A549 (cell line): ENCODE measurements at regions not wholly inside any gene's neighbourhood (a gene's known extent, or its start where the extent isn't known, plus 50 kb on each side); places are given as distances from the start of the nearest gene placed in this dataset.

Source experiments
- ATAC-seq, 2 experiments: fragments of 200-7000 bp in 1 of 2; fragments of >200 bp in 1 of 2; cut with Nextera tagmentation in 1 of 2; cut with Tn5 transposase in 1 of 2; 3 replicates each; pipeline versions ENCODE4 v1.8.0 to v1.9.1; 2018 to 2020; ENCODE audit warnings: mild to moderate bottlenecking in 1 of 2, moderate library complexity in 1 of 2
- CTCF ChIA-PET: fragments of 300-600 bp; sonication (Branson Sonifier 250); formaldehyde crosslinking; extraction: SDS; loops from one replicate; lab custom pipeline; 2021; ENCODE audit warnings: antibody characterized with exemption, inconsistent platforms; lab: Yijun Ruan, JAX
- POLR2A ChIA-PET: fragments of 350-600 bp; formaldehyde crosslinking; extraction: SDS; loops from one replicate; lab custom pipeline; 2021; ENCODE audit warnings: antibody characterized with exemption, inconsistent platforms; lab: Yijun Ruan, JAX
- DNase-seq, 2 experiments: peaks; one replicate each; pipeline versions ENCODE4 v3.0.0 to v3.0.0-alpha.2; 2011 to 2016; ENCODE audit warnings: low read depth in 1 of 2, low spot score in 1 of 2
- FAIRE-seq: peaks from 2 replicates; lab custom pipeline; 2011; peaks lifted over from hg19 to GRCh38; lab: Jason Lieb, UNC
- H3K27ac ChIP-seq, 2 experiments: fragments of >200 bp; sonication (Bioruptor Twin); formaldehyde crosslinking; 3 replicates each; pipeline ENCODE4 v1.5.1; 2016 to 2017
- H3K4me1 ChIP-seq: fragments of >200 bp; sonication (Bioruptor Twin); formaldehyde crosslinking; 3 replicates; pipeline ENCODE4 v1.6.1; 2016
- H3K4me2 ChIP-seq: fragments of >200 bp; sonication (Bioruptor Twin); formaldehyde crosslinking; 3 replicates; pipeline ENCODE4 v1.6.1; 2016
- H3K4me3 ChIP-seq: fragments of >200 bp; sonication (Bioruptor Twin); formaldehyde crosslinking; 3 replicates; pipeline ENCODE4 v1.5.1; 2016
- H3K9me3 ChIP-seq: fragments of >200 bp; sonication (Bioruptor Twin); formaldehyde crosslinking; 3 replicates; pipeline ENCODE4 v1.6.1; 2016
- BHLHE40 ChIP-seq: IDR thresholded peaks from 2 replicates; pipeline ENCODE4 v1.6.1; 2012; ENCODE audit warnings: low read depth, low read length, inconsistent platforms
- CEBPB ChIP-seq, 2 experiments: fragments of >200 bp in 1 of 2; sonication (Bioruptor Twin) in 1 of 2; formaldehyde crosslinking in 1 of 2; IDR thresholded peaks; 2 replicates each; pipeline ENCODE4 v1.6.1; 2012 to 2016
- EHF ChIP-seq: fragments of 250-450 bp; sonication (Bioruptor Pico); IDR thresholded peaks from 2 replicates; pipeline ENCODE4 v1.5.0; 2020; ENCODE audit warnings: mild to moderate bottlenecking
- HEYL ChIP-seq: fragments of 250-450 bp; sonication (Bioruptor Pico); IDR thresholded peaks from 2 replicates; pipeline ENCODE4 v1.8.0; 2021; ENCODE audit warnings: mild to moderate bottlenecking, moderate library complexity
- JUN ChIP-seq, 2 experiments: fragments of >200 bp; sonication (Bioruptor Twin); formaldehyde crosslinking; IDR thresholded peaks; 2 replicates in 1 of 2; 3 replicates in 1 of 2; pipeline ENCODE4 v1.6.1; 2016 to 2017
- JUNB ChIP-seq: fragments of >200 bp; sonication (Bioruptor Twin); formaldehyde crosslinking; IDR thresholded peaks from 2 replicates; pipeline ENCODE4 v1.6.1; 2016
- KDM1A ChIP-seq: fragments of 200-600 bp; sonication (generic); IDR thresholded peaks from 2 replicates; pipeline ENCODE4 v1.6.1; 2016; ENCODE audit warnings: low read depth, mild to moderate bottlenecking
- MAFK ChIP-seq: fragments of 450-650 bp; IDR thresholded peaks from 2 replicates; pipeline ENCODE4 v1.6.1; 2014; ENCODE audit not compliant: partially characterized antibody
- NFE2L2 ChIP-seq: fragments of 150-350 bp; conservative IDR thresholded peaks from 2 replicates; pipeline ENCODE4 v1.6.1; 2014; ENCODE audit warnings: low read length
- PHF8 ChIP-seq: fragments of 200-600 bp; sonication (generic); IDR thresholded peaks from 2 replicates; pipeline ENCODE4 v1.6.1; 2016; ENCODE audit warnings: low read depth, mild to moderate bottlenecking, antibody characterized with exemption, moderate library complexity, borderline replicate concordance
- POLR2AphosphoS2 ChIP-seq: conservative IDR thresholded peaks from 2 replicates; pipeline ENCODE4 v1.6.1; 2012; ENCODE audit warnings: low read length, improper control_type of control experiment, inconsistent platforms
- SREBF2 ChIP-seq: fragments of 450-650 bp; IDR thresholded peaks from 2 replicates; pipeline ENCODE4 v1.6.1; 2014; ENCODE audit warnings: mild to moderate bottlenecking, moderate library complexity
- ZSCAN20 ChIP-seq: fragments of 250-450 bp; sonication (Bioruptor Pico); IDR thresholded peaks from 2 replicates; pipeline ENCODE4 v1.8.0; 2022; ENCODE audit warnings: mild to moderate bottlenecking, moderate library complexity
- WGBS: methylation state at CpG from one replicate; pipeline ENCODE4 v1.1.6; 2017; ENCODE audit errors: missing lambda C conversion rate; 5-methylcytosine and 5-hydroxymethylcytosine counted together
- TF ChIP-seq, protein P1 (sequence below): fragments of 450-650 bp; IDR thresholded peaks from 2 replicates; pipeline ENCODE4 v1.6.1; 2014; ENCODE audit warnings: antibody characterized with exemption
- TF ChIP-seq, protein P2 (sequence below): IDR thresholded peaks from 2 replicates; pipeline ENCODE4 v1.6.1; 2012; ENCODE audit warnings: low read depth, borderline replicate concordance
- TF ChIP-seq, protein P3 (sequence below): fragments of 200-600 bp; sonication (generic); IDR thresholded peaks from 2 replicates; pipeline ENCODE4 v1.6.1; 2016; ENCODE audit warnings: antibody characterized with exemption, mild to moderate bottlenecking, moderate library complexity
- TF ChIP-seq, protein P4 (sequence below): IDR thresholded peaks from 2 replicates; pipeline ENCODE4 v1.6.1; 2012

DNA sequence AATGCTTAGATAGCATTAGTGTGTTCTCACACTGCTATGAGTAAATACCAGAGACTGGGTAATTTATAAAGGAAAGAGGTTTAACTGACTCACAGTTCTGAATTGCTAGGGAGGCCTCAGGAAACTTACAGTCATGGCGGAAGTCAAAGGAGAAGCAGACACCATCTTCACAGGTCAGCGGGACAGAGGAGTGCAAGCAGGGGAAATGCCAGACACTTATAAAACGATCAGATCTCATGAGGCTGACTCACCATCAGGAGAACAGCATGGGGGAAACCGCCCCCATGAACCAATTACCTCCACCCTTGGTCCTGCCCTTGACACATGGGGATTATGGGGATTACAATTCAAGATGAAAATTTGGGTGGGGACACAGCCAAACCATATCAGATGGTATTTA is 381.5 kb upstream of the DPPA4 start:
- TF ChIP-seq, protein P1, sequence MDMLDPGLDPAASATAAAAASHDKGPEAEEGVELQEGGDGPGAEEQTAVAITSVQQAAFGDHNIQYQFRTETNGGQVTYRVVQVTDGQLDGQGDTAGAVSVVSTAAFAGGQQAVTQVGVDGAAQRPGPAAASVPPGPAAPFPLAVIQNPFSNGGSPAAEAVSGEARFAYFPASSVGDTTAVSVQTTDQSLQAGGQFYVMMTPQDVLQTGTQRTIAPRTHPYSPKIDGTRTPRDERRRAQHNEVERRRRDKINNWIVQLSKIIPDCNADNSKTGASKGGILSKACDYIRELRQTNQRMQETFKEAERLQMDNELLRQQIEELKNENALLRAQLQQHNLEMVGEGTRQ: no peak
- no peak for TF ChIP-seq POLR2AphosphoS2
- TF ChIP-seq NFE2L2: no peak
- TF ChIP-seq, protein P2, sequence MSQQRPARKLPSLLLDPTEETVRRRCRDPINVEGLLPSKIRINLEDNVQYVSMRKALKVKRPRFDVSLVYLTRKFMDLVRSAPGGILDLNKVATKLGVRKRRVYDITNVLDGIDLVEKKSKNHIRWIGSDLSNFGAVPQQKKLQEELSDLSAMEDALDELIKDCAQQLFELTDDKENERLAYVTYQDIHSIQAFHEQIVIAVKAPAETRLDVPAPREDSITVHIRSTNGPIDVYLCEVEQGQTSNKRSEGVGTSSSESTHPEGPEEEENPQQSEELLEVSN: no peak
- TF ChIP-seq KDM1A: no peak
- no peak for TF ChIP-seq EHF
- TF ChIP-seq, protein P3, sequence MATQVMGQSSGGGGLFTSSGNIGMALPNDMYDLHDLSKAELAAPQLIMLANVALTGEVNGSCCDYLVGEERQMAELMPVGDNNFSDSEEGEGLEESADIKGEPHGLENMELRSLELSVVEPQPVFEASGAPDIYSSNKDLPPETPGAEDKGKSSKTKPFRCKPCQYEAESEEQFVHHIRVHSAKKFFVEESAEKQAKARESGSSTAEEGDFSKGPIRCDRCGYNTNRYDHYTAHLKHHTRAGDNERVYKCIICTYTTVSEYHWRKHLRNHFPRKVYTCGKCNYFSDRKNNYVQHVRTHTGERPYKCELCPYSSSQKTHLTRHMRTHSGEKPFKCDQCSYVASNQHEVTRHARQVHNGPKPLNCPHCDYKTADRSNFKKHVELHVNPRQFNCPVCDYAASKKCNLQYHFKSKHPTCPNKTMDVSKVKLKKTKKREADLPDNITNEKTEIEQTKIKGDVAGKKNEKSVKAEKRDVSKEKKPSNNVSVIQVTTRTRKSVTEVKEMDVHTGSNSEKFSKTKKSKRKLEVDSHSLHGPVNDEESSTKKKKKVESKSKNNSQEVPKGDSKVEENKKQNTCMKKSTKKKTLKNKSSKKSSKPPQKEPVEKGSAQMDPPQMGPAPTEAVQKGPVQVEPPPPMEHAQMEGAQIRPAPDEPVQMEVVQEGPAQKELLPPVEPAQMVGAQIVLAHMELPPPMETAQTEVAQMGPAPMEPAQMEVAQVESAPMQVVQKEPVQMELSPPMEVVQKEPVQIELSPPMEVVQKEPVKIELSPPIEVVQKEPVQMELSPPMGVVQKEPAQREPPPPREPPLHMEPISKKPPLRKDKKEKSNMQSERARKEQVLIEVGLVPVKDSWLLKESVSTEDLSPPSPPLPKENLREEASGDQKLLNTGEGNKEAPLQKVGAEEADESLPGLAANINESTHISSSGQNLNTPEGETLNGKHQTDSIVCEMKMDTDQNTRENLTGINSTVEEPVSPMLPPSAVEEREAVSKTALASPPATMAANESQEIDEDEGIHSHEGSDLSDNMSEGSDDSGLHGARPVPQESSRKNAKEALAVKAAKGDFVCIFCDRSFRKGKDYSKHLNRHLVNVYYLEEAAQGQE: no peak
- no peak for TF ChIP-seq ZSCAN20 (CRISPR knock-in tag)
- TF ChIP-seq, all 56 proteins: peak for 0
- CTCF ChIA-PET: no interaction called here
- Histone ChIP-seq H3K9me3 (no peaks in the 10 kb centered on the region), H3K27ac (no peak overlapping the region), H3K4me1 (no peaks in the 10 kb centered on the region), H3K4me3 (no peak overlapping the region), H3K4me2 (no peak overlapping the region)
- POLR2A ChIA-PET: no interaction called here
- DNase-seq: no peak
- ATAC-seq: no peak
- no peak for FAIRE-seq
- WGBS: 53% methylated on average over 4 of the region's 4 CpGs

DNA sequence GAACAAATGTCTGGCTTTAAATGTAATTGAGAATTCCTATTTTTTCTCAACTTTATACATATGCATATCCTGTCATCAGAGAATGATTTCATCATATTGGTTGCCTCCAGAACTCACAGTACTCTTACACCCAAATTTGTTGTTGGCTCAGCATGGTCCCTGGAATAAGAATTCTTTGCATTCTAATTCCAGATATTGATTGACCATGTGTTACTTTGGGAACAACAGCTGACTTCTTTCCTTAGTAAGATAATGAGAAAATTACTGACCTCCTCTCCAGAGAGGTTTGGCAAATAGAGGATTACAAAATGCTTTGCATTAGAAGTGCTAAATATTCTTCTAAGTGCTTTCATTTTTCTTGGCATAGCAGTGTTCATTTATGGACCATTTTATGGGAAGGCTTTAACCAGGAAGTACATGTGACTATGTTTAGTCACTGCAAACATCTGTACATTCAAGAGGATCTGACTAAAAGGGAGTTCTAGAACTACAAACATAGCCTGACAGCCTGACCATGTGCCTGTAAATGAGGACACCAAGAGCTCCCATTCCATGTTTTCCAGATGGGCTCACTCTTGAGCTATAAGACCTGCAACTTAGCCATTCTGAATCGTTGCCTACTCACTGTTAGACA is 391.6 kb upstream of the DPPA4 start:
- WGBS: 7% methylated on average over 1 of the region's 1 CpG
- DNase-seq (no peak), FAIRE-seq (no peak), ATAC-seq (no peak)
- Histone ChIP-seq H3K4me3 (no peak overlapping the region), H3K4me2 (no peak overlapping the region), H3K9me3 (no peaks in the 10 kb centered on the region), H3K4me1 (no peaks in the 10 kb centered on the region), H3K27ac (no peak overlapping the region)
- TF ChIP-seq, protein P1: no peak
- no peak for TF ChIP-seq EHF
- TF ChIP-seq JUNB: no peak
- no peak for TF ChIP-seq SREBF2
- TF ChIP-seq HEYL (CRISPR knock-in tag): no peak
- no peak for TF ChIP-seq PHF8
- no peak for TF ChIP-seq BHLHE40
- TF ChIP-seq, protein P4, sequence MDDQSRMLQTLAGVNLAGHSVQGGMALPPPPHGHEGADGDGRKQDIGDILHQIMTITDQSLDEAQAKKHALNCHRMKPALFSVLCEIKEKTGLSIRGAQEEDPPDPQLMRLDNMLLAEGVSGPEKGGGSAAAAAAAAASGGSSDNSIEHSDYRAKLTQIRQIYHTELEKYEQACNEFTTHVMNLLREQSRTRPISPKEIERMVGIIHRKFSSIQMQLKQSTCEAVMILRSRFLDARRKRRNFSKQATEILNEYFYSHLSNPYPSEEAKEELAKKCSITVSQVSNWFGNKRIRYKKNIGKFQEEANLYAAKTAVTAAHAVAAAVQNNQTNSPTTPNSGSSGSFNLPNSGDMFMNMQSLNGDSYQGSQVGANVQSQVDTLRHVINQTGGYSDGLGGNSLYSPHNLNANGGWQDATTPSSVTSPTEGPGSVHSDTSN: no peak
- no peak for TF ChIP-seq MAFK
- TF ChIP-seq JUN (IDR thresholded peaks at IDR 0.05): no peak
- no peak for TF ChIP-seq CEBPB (IDR thresholded peaks at IDR 0.05)
- ChIA-PET CTCF (interaction anchor here (1.4 kb wide), 1 partner anchor 1608 kb away, joined by 3 read pairs; no protein-coding TSS in a partner anchor), POLR2A (no interaction called here)
